ENCODE measurements at regions not wholly inside any gene's neighbourhood (a gene's known extent, or its start where the extent isn't known, plus 50 kb on each side); places are given as distances from the start of the nearest gene placed in this dataset.

DNA sequence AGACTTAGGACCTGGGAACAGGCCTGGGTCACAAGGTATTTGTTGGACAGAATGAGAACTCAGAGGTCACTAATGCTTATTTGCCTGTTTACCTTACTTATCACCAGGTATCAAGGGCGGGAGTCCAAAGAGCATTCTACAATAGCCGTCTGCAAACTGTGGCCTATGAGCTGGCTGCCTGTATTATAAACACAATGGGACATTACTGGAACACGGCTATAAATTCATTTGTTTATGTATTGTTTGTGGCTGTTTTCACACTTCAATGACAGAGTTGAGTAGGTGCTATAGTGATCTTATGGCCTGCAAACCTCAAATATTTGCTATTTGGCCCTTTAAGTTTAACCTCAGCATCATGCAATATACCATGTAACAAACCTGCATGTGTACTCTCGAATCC is 76.6 kb upstream of the ASTN2 start:
- no peak overlapping the region for H3K23ac ChIP-seq (ENCODE audit: insufficient read length, low read depth, low read length)
- no peaks in the 10 kb centered on the region for H3K79me1 ChIP-seq (ENCODE audit: insufficient read depth, low read depth, low read length, poor library complexity, severe bottlenecking)
- H3K36me3 Mint-ChIP-seq (ENCODE audit: insufficient read depth in 1 of 3, low read depth in 3 of 3): no peaks in the 10 kb centered on the region
- H3K27ac Mint-ChIP-seq: no peak overlapping the region
- H3K14ac ChIP-seq (ENCODE audit: insufficient read depth, low read length): no peak overlapping the region
- H4K5ac ChIP-seq (ENCODE audit: insufficient read length, low read depth, low read length): no peak overlapping the region
- no peak overlapping the region for H2BK5ac ChIP-seq (ENCODE audit: insufficient read length, low read length)
- no peaks in the 10 kb centered on the region for H3K27me3 ChIP-seq (ENCODE audit: insufficient read depth, low read length)
- no peak for TF ChIP-seq CTCF (conservative IDR thresholded peaks at IDR 0.05)
- no peak overlapping the region for H3K9ac ChIP-seq (ENCODE audit: extremely low read depth, insufficient read length, low read length)
- no peak overlapping the region for H4K8ac ChIP-seq (replicated peaks; ENCODE audit: insufficient read length, low read depth, low read length)
- H3K4ac ChIP-seq (ENCODE audit: low read depth, low read length): no peak overlapping the region
- no peak overlapping the region for H2BK120ac ChIP-seq (ENCODE audit: low read depth, low read length, poor library complexity, severe bottlenecking)
- WGBS (ENCODE audit: extremely low coverage, insufficient read length, low lambda C conversion rate): no CpG with 5 or more reads among the region's 4 CpGs
- H2BK20ac ChIP-seq (ENCODE audit: low read depth, low read length, poor library complexity, severe bottlenecking): no peak overlapping the region
- H4K20me1 ChIP-seq (ENCODE audit: control insufficient read depth, insufficient read depth, insufficient read length): no peaks in the 10 kb centered on the region
- H2BK12ac ChIP-seq (ENCODE audit: insufficient read length, low read depth, low read length): no peak overlapping the region
- H3K4me1 Mint-ChIP-seq: peaks cover 30 to 33% of the 10 kb centered on the region in 2 experiments
- no peak overlapping the region for H3K4me3 Mint-ChIP-seq
- H3K4me2 ChIP-seq (ENCODE audit: insufficient read depth, insufficient read length, low read length): no peak overlapping the region
- no peaks in the 10 kb centered on the region for H3K9me3 Mint-ChIP-seq
- H2AK5ac ChIP-seq (ENCODE audit: insufficient read length, low read length): no peak overlapping the region
- H3K9me3 ChIP-seq (ENCODE audit: control insufficient read depth, low read depth, low read length): no peaks in the 10 kb centered on the region
- H3K27me3 Mint-ChIP-seq (ENCODE audit: low read depth): peaks cover 14% of the 10 kb centered on the region
- H3K79me2 ChIP-seq (ENCODE audit: insufficient read depth, low read length): no peaks in the 10 kb centered on the region
- H3K18ac ChIP-seq (ENCODE audit: insufficient read length, low read depth, low read length): no peak overlapping the region
- no peak overlapping the region for H2BK15ac ChIP-seq (ENCODE audit: low read depth, low read length)
- no peak overlapping the region for H4K91ac ChIP-seq (ENCODE audit: insufficient read length, low read depth, low read length)
- no peak for DNase-seq
- no peaks in the 10 kb centered on the region for H3K4me1 ChIP-seq (ENCODE audit: insufficient read depth, low read length)
- H3K56ac ChIP-seq (ENCODE audit: insufficient read length, low read depth, low read length): no peak overlapping the region
- no peak overlapping the region for H3T11ph ChIP-seq (ENCODE audit: low read length)
- H3K23me2 ChIP-seq (ENCODE audit: insufficient read length, low read depth, low read length, poor library complexity, severe bottlenecking): no peaks in the 10 kb centered on the region
- H2AFZ ChIP-seq (ENCODE audit: low read length): no peak overlapping the region
- no peak overlapping the region for H3K27ac ChIP-seq (ENCODE audit: insufficient read length, low read depth, low read length)
